ENCODE measurements at regions not wholly inside any gene's neighbourhood (a gene's known extent, or its start where the extent isn't known, plus 50 kb on each side); places are given as distances from the start of the nearest gene placed in this dataset.
"Not testable (repeated sequence)": the region's sequence is repeated elsewhere in the genome, so short reads cannot be mapped to it uniquely, and the experiment has no call there.

- not testable (repeated sequence) for DNase-seq (ENCODE audit: low spot score)
Measured at GRCh38 chr9:129545876-129546275, 75.0 kb downstream of the C9orf50 start.

- DNase-seq (ENCODE audit: low spot score), result no peak
Measured at GRCh38 chr9:129544761-129545160, 76.1 kb downstream of the C9orf50 start.

- no peak for DNase-seq (ENCODE audit: low spot score)
Measured at GRCh38 chr9:129542741-129543140, 78.2 kb downstream of the C9orf50 start.

- DNase-seq (ENCODE audit: low spot score), result no peak
Measured at GRCh38 chr9:129541270-129541669, 79.6 kb downstream of the C9orf50 start.

- DNase-seq (ENCODE audit: low spot score), result no peak
Measured at GRCh38 chr9:129539446-129539845, 81.5 kb downstream of the C9orf50 start.

GRCh38 chr9:129531860-129532402 lies 89.0 kb downstream of the C9orf50 start:
- not testable (repeated sequence) for DNase-seq (ENCODE audit: low spot score)

- DNase-seq (ENCODE audit: low spot score), result not testable (repeated sequence)
Measured at GRCh38 chr9:129527955-129528354, 92.9 kb downstream of the C9orf50 start.

- no peak for DNase-seq (ENCODE audit: low spot score)
Measured at GRCh38 chr9:129525656-129526196, 95.2 kb downstream of the C9orf50 start.

- DNase-seq (ENCODE audit: low spot score), result no peak
Measured at GRCh38 chr9:129524582-129525270, 96.2 kb downstream of the C9orf50 start.

- no peak for DNase-seq (ENCODE audit: low spot score)
Measured at GRCh38 chr9:129523943-129524581, 96.8 kb downstream of the C9orf50 start.

GRCh38 chr9:129522351-129522750 lies 98.5 kb downstream of the C9orf50 start:
- no peak for DNase-seq (ENCODE audit: low spot score)

- no peak for DNase-seq (ENCODE audit: low spot score)
Measured at GRCh38 chr9:129520082-129520481, 100.8 kb downstream of the C9orf50 start.

GRCh38 chr9:129518074-129518473 lies 102.8 kb downstream of the C9orf50 start:
- no peak for DNase-seq (ENCODE audit: low spot score)

GRCh38 chr9:129517006-129517405 lies 103.9 kb downstream of the C9orf50 start:
- no peak for DNase-seq (ENCODE audit: low spot score)

- no peak for DNase-seq (ENCODE audit: low spot score)
Measured at GRCh38 chr9:129514891-129515290, 106.0 kb downstream of the C9orf50 start.

GRCh38 chr9:129514497-129514867 lies 106.4 kb downstream of the C9orf50 start:
- no peak for DNase-seq (ENCODE audit: low spot score)

GRCh38 chr9:129513856-129514496 lies 106.9 kb downstream of the C9orf50 start:
- no peak for DNase-seq (ENCODE audit: low spot score)

GRCh38 chr9:129513282-129513681 lies 107.6 kb downstream of the C9orf50 start:
- no peak for DNase-seq (ENCODE audit: low spot score)

GRCh38 chr9:129511285-129511900 lies 109.5 kb downstream of the C9orf50 start:
- no peak for DNase-seq (ENCODE audit: low spot score)

GRCh38 chr9:129509533-129509928 lies 111.4 kb downstream of the C9orf50 start:
- DNase-seq (ENCODE audit: low spot score), result no peak

- no peak for DNase-seq (ENCODE audit: low spot score)
Measured at GRCh38 chr9:129507805-129508204, 113.1 kb downstream of the C9orf50 start.

- no peak for DNase-seq (ENCODE audit: low spot score)
Measured at GRCh38 chr9:129506892-129507291, 114.0 kb downstream of the C9orf50 start.
